Astrocyte (in vitro differentiated cells and primary cell): ENCODE measurements at regions not wholly inside any gene's neighbourhood (a gene's known extent, or its start where the extent isn't known, plus 50 kb on each side); places are given as distances from the start of the nearest gene placed in this dataset.
"Not testable (repeated sequence)": the region's sequence is repeated elsewhere in the genome, so short reads cannot be mapped to it uniquely, and the experiment has no call there.

Experiments used
- DNase-seq: peaks from one replicate; pipeline ENCODE4 v3.0.0-alpha.2; 2010; ENCODE audit warnings: low read depth
- FAIRE-seq: peaks from 2 replicates; lab custom pipeline; 2011; peaks lifted over from hg19 to GRCh38; lab: Jason Lieb, UNC
- H2AFZ ChIP-seq: 2 replicates; pipeline ENCODE4 v1.6.0; 2012; ENCODE audit warnings: low read depth, low read length, inconsistent platforms
- H3K27ac ChIP-seq: 2 replicates; pipeline ENCODE4 v1.5.1; 2011; ENCODE audit warnings: low read depth, low read length, inconsistent platforms
- H3K27me3 ChIP-seq: 2 replicates; pipeline ENCODE4 v1.6.0; 2011; ENCODE audit warnings: low read length, inconsistent platforms; ENCODE audit not compliant: insufficient read depth
- H3K36me3 ChIP-seq: 2 replicates; pipeline ENCODE4 v1.5.1; 2011; ENCODE audit warnings: low read length, inconsistent platforms; ENCODE audit not compliant: insufficient read depth
- H3K4me1 ChIP-seq: 2 replicates; pipeline ENCODE4 v1.5.1; 2011; ENCODE audit warnings: low read length, inconsistent platforms; ENCODE audit not compliant: insufficient read depth
- H3K4me2 ChIP-seq: 2 replicates; pipeline ENCODE4 v1.6.0; 2012; ENCODE audit warnings: low read length, inconsistent platforms
- H3K4me3 ChIP-seq: 2 replicates; pipeline ENCODE4 v1.5.1; 2011; ENCODE audit warnings: low read depth, mild to moderate bottlenecking, low read length, inconsistent platforms; ENCODE audit not compliant: insufficient read depth
- H3K79me2 ChIP-seq: 2 replicates; pipeline ENCODE4 v1.6.0; 2012; ENCODE audit warnings: mild to moderate bottlenecking, low read length, inconsistent platforms; ENCODE audit not compliant: insufficient read depth
- H3K9ac ChIP-seq: 2 replicates; pipeline ENCODE4 v1.6.0; 2012; ENCODE audit warnings: mild to moderate bottlenecking, low read length, inconsistent platforms
- H3K9me3 ChIP-seq: 2 replicates; pipeline ENCODE4 v1.5.1; 2012; ENCODE audit warnings: low read depth, mild to moderate bottlenecking, low read length, inconsistent platforms; ENCODE audit not compliant: insufficient read depth
- H4K20me1 ChIP-seq: 2 replicates; pipeline ENCODE4 v1.6.0; 2012; ENCODE audit warnings: low read length, inconsistent platforms; ENCODE audit not compliant: insufficient read depth
- H3K27ac Mint-ChIP-seq: one replicate; pipeline ENCODE4 v1.8.0; 2021; ENCODE audit warnings: mild to moderate bottlenecking, mixed read lengths; ENCODE audit not compliant: unreplicated experiment
- H3K27me3 Mint-ChIP-seq: one replicate; pipeline ENCODE4 v1.8.0; 2021; ENCODE audit warnings: low read depth, mixed read lengths; ENCODE audit not compliant: unreplicated experiment
- H3K36me3 Mint-ChIP-seq: one replicate; pipeline ENCODE4 v1.8.0; 2021; ENCODE audit warnings: low read depth, mixed read lengths; ENCODE audit not compliant: unreplicated experiment
- H3K4me1 Mint-ChIP-seq: one replicate; pipeline ENCODE4 v1.8.0; 2021; ENCODE audit warnings: low read depth, mixed read lengths; ENCODE audit not compliant: unreplicated experiment
- H3K4me3 Mint-ChIP-seq: one replicate; pipeline ENCODE4 v1.8.0; 2021; ENCODE audit warnings: mild to moderate bottlenecking, moderate library complexity, mixed read lengths; ENCODE audit not compliant: unreplicated experiment
- H3K9me3 Mint-ChIP-seq: one replicate; pipeline ENCODE4 v1.8.0; 2021; ENCODE audit warnings: mild to moderate bottlenecking, mixed read lengths; ENCODE audit not compliant: unreplicated experiment
- EZH2 ChIP-seq: IDR thresholded peaks from 2 replicates; pipeline ENCODE4 v1.6.1; 2012; ENCODE audit warnings: mild to moderate bottlenecking, low read length, inconsistent platforms; ENCODE audit not compliant: insufficient read depth
- TF ChIP-seq, protein P1 (sequence below): IDR thresholded peaks from 2 replicates; pipeline ENCODE4 v1.5.1; 2011; ENCODE audit warnings: low read depth, mild to moderate bottlenecking, inconsistent platforms, low read length, moderate library complexity; ENCODE audit not compliant: insufficient read depth

- TF ChIP-seq, protein P1, sequence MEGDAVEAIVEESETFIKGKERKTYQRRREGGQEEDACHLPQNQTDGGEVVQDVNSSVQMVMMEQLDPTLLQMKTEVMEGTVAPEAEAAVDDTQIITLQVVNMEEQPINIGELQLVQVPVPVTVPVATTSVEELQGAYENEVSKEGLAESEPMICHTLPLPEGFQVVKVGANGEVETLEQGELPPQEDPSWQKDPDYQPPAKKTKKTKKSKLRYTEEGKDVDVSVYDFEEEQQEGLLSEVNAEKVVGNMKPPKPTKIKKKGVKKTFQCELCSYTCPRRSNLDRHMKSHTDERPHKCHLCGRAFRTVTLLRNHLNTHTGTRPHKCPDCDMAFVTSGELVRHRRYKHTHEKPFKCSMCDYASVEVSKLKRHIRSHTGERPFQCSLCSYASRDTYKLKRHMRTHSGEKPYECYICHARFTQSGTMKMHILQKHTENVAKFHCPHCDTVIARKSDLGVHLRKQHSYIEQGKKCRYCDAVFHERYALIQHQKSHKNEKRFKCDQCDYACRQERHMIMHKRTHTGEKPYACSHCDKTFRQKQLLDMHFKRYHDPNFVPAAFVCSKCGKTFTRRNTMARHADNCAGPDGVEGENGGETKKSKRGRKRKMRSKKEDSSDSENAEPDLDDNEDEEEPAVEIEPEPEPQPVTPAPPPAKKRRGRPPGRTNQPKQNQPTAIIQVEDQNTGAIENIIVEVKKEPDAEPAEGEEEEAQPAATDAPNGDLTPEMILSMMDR = no peak
- no peak for TF ChIP-seq EZH2
- FAIRE-seq (no peak), DNase-seq (no peak)
- Mint-ChIP-seq H3K27me3 (no peaks in the 10 kb centered on the region), H3K27ac (no peak overlapping the region), H3K4me3 (no peak overlapping the region), H3K36me3 (no peaks in the 10 kb centered on the region), H3K4me1 (no peaks in the 10 kb centered on the region), H3K9me3 (peaks cover 4% of the 10 kb centered on the region)
- no peaks in the 10 kb centered on the region for H4K20me1 ChIP-seq
- no peaks in the 10 kb centered on the region for H3K79me2 ChIP-seq
- no peaks in the 10 kb centered on the region for H3K27me3 ChIP-seq
- no peaks in the 10 kb centered on the region for H3K4me1 ChIP-seq
- H3K9me3 ChIP-seq = no peaks in the 10 kb centered on the region
- H3K4me3 ChIP-seq = no peak overlapping the region
- H3K9ac ChIP-seq = no peak overlapping the region
- H2AFZ ChIP-seq = no peak overlapping the region
- H3K27ac ChIP-seq = no peak overlapping the region
- no peaks in the 10 kb centered on the region for H3K36me3 ChIP-seq
- H3K4me2 ChIP-seq = no peak overlapping the region
Observed at GRCh38 chrX:19912-20571, 261.1 kb upstream of the PLCXD1 start.

DNA sequence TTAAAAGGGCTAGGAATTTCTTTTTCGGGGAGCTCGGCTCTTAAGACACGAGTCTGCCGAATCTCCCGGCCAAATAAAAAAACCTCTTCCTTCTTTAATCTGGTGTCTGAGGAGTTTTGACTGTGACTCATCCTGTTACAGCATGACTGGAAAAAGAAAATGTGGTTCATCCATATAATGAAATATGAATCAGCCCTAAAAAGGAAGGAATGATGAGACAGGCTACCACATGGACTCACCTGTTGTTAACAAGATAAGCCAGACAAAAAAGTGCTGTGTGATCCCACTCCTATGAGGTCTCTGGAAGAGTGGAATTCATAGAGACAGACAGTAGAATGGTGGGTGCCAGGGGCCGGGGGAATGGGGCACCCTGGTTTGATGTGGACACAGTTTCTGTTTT, 257.0 kb upstream of the PLCXD1 start:
- H3K9me3 Mint-ChIP-seq, H3K27me3 ChIP-seq, H3K4me3 ChIP-seq, H3K27ac ChIP-seq, H3K4me1 ChIP-seq, H3K9ac ChIP-seq, H3K9me3 ChIP-seq, H3K4me2 ChIP-seq, H3K4me1 Mint-ChIP-seq, H2AFZ ChIP-seq, H3K27me3 Mint-ChIP-seq, H4K20me1 ChIP-seq, H3K27ac Mint-ChIP-seq, DNase-seq, H3K36me3 ChIP-seq, H3K79me2 ChIP-seq, H3K36me3 Mint-ChIP-seq, H3K4me3 Mint-ChIP-seq: not testable (repeated sequence)
- peak; percentile 79 for FAIRE-seq
